ENCODE measurements at regions not wholly inside any gene's neighbourhood (a gene's known extent, or its start where the extent isn't known, plus 50 kb on each side); places are given as distances from the start of the nearest gene placed in this dataset.

GRCh38 chr13:24052547-24053518, 107.7 kb upstream of the SPATA13 start:
- DNase-seq = no peak

DNA sequence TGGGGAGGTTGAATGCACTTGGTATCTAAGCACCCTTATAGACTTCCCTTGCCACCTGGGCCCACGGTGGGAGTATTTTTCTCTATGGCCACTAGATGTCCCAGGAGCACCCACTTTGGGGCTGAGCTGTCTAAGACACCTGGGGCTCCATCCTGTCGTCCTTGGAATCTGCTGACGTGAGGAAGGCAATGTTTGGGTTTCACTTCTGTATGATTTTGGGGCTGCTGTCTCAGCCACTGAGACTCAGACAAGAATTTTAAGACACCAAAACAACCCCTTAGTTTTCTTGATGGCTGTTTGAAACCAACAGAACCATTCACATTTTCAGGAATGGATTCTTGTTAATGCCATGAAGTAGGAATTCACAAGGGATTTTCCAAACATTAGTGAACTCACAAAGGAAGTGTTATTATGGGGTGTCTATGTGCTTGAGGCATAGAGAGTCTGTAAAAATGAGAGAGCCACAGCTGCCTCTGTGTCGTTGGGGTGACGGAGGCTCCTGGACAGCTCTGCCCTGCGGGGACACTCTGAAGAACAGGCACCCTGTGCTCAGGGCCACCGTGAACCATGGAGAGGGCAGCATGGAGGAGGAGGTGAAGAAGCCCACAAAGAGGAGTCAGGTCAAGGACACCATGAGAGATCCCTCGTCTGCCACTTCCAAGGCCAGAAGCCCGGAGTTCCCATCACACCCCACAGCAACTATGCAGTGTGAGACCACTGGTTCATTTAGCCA, 106.8 kb upstream of the SPATA13 start:
- peak; percentile 36 to 50 for DNase-seq

- no peak for DNase-seq
Observed at GRCh38 chr13:24056616-24057137, 103.8 kb upstream of the SPATA13 start.

DNA sequence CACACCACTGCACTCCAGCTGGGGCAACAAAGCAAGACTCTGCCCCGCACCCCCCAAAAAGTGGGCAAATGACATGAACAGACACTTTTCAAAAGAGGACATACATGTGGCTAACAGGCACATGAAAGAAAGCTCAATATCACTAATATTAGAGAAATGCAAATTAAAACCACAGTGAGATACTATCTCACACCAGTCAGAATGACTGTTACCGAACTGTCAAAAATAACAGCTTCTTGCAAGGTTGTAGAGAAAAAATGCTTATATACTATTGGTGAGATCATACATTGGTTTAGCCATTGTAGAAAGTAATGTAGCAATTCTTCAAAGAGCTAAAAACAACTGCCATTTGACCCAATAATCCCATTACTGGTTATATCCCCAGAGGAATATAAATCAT, 99.5 kb upstream of the SPATA13 start:
- DNase-seq = no peak

- peak in 1 of 2 donors; percentile 59 for DNase-seq
Observed at GRCh38 chr13:24063281-24063877, 97.1 kb upstream of the SPATA13 start.

GRCh38 chr13:24064371-24064770, 96.1 kb upstream of the SPATA13 start:
- peak; percentile 25 to 37 for DNase-seq

DNA sequence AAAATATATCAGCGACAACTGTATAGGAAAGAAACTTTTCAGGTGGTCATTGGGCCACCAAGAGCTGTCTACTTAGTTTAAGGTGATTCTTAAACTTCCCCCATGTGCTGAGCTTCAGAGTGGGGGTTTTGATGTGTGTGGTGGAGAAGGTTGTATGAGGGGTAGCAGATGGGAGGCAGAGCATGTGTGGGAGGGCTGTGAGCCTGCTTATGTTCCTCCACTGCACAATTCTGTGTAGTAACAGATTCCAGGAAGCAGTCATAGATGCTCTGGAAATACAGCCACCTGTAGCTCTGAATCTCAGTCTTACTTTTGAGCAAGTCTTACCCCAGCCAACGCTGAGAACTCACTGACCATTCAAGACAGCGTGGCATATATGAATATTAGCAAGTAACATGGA, 95.3 kb upstream of the SPATA13 start:
- DNase-seq = no peak

GRCh38 chr13:24066405-24067295, 93.9 kb upstream of the SPATA13 start:
- no peak for DNase-seq

GRCh38 chr13:24068472-24068871, 92.0 kb upstream of the SPATA13 start:
- DNase-seq = no peak

DNA sequence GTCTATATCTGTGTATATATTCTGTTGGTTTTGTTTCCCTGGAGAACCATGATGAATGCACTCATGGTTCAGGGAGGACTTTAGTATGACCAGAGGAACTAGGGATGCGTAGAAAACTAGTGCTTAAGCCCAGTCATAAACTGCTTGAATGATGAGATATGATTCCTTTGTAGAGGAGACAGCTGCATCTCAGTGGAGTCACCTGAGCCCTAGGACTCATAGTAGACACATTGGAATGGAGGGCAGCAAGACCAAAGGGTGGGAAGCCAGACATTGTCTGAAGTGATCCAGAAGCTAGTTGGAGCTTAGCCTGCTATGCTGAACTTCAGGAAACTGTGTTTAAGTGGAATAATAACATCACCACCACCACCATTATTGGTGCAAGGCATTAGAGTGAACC, 89.5 kb upstream of the SPATA13 start:
- DNase-seq = no peak

DNA sequence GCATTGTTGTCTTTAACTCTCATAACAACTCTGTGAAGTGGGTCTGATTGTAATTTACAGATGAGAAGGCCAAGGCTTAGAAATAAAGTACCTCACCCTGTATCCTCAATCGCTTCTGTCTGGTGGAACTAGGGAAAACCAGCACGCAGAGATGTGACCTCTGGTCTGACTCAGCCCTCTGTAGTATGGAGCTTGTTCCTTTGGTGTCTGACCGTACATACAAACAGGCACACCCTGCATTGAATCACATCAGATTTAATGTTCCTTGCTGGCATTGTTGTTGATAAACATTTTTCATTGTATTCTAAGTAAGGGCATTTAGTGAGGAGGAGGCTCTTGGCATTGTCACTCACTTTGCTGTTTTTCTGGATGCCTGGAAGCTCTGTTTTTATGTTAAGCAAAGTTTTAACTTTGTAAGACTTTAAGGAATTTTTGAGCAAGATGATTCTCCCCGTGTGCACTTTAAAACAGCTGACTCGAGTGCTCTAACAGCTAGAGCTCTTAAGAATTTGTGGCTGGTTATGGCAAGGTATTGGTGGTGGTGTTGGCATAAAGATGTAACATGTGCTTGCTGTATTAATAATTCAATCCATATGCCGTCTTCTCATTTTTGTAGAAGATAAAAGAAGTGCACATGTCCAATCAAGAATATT, 89.0 kb upstream of the SPATA13 start:
- no peak for DNase-seq

- no peak for DNase-seq
Observed at GRCh38 chr13:24073657-24074056, 86.9 kb upstream of the SPATA13 start.

GRCh38 chr13:24074678-24075077, 85.8 kb upstream of the SPATA13 start:
- DNase-seq = peak; percentile 55 to 65

DNA sequence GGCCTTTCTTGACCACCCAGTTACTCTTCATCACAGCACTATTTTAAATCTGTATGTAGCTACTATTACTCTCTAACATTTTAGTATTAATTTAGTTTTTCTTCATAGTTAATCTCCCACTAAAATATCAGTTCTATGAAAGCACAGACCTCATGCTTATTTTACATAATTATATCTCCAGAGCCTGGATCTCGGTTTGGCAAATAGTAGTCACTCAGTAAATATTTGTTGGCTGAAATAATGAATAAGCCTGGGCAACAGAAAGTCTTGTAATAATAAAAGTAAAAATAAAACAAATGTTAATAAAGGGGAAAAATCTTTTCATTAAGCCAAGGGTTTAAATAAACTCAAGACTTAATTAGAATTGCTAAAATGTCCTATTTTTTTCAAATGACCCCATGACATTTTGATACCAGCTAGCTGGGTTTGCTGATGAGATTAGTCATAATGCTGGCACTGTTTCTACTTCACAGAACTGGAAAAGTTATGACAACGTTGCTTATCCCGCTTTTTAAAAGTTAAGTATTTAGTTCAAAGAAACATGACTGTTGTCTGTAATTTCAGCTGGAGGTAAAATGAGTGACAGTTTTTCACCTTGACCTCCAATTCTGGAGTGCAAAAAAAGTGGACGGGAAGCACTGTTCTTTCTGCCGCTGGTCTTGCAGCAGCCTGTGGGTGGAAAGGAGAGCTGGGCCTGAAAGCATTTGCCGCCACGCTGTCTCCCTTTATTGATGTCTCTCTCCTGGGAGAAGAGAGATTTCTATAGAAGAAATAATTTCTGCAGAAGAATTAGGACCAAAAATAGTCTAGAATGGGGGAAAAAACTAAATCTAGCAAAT, 85.2 kb upstream of the SPATA13 start:
- DNase-seq = no peak

DNA sequence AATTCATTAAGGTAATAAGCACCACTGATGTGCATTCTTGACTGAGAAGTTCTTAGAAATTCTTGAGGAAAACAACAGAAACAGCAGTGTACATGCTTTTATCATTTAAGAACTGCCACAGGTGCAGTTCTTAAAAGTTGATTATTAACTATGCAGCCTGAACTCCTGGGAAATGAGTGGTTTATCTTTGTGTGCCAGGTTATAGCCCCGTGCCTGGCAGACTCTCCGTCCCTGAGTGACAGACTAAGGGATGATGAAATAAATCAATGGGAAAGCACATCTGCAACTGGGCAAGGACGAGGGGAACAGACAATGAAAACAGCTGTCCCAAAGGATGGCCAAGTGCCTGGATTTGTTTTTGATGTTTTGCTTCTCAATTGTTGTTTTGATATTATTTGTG, 84.4 kb upstream of the SPATA13 start:
- DNase-seq = no peak

DNA sequence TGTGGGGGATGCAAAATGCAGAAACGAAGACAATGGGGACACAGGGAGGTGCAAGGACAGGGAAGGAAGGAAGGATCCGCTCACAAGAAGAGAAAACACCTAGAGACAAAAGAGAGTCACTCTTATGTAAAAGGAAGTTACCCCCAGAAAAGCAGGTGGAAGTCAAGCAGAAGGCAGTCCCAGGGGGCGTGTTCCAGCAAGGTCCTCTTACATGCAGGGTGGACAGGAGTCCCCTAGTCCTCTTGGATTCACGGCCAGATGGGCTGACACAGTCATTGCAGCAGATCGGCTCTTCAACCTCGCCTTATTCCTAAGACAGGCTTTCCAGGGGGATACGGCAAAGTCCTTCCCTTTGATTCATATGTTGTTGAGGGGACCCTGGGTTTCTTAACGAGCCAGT, 83.9 kb upstream of the SPATA13 start:
- DNase-seq = no peak

- DNase-seq = no peak
Observed at GRCh38 chr13:24080134-24080533, 80.4 kb upstream of the SPATA13 start.

DNA sequence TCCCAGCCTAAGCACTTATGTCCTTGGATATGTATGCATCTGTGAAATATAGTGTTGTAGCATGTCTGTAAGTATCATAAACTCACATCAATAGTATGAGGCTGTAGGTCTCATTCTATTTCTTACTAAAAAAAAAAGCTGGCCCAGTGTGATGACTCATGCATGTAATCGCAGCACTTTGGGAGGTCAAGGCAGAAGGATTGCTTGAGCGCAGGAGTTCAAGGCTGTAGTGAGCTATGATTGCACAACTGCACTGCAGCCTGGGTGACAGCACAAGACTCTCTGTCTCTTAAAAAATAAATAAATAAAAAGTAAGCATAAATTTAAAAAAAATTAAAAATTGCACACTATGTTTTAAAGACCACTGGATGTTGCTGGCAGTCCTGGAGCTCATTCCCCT, 79.1 kb upstream of the SPATA13 start:
- DNase-seq = no peak

DNA sequence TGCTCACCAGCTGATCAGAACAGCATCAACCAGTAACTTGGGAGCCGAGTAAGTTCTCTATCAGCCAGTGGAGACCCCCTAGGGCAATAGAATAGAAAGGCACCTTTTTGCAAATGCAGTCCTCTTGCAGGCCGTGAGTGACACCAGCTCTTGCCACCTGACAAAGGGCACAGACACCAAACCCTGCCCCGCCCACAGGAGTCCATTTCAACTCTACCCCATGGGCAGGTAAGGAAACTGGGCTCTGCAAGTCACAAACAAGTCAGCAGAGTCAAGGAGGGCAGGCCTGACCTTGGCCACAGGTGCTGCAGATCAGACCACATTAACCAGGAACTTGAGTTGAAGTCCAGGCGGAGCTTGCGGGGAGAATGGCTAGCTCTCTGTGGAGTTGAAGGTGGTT, 77.4 kb upstream of the SPATA13 start:
- no peak for DNase-seq

DNA sequence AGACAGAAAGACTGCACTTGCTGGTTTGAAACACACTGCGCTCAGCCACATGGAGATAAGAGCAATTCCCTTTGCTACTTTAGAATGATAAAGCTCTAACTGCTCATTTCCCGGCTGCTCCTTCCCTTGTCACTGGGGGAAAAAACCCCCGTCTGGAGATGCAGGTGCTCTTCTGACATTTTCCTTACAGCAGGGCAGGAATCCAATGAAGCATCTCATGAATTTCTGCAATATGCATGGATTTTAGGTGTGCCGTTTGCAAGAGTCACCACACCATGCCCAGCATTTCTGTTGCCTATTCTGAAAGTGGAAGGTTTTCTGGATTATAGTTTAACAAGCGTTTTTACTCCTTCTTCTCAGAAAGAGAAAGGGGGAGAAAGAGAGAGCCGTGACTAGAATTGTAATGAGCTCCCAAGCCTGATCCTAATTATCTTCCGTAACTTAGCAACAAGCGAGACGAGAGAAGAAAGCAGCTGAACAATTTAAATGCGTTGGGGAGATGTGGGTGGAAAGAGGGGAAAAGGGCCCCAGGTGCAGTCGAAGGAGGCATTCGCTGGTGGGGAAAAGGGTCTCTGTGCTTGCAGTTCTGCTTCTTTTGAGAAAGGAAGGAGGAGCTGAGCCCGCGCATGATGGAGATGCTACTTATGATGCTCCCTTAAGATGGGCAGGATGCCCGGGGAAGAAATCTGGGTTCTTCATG, 76.6 kb upstream of the SPATA13 start:
- DNase-seq = no peak
